ENCODE measurements at regions not wholly inside any gene's neighbourhood (a gene's known extent, or its start where the extent isn't known, plus 50 kb on each side); places are given as distances from the start of the nearest gene placed in this dataset.
"Not testable (repeated sequence)": the region's sequence is repeated elsewhere in the genome, so short reads cannot be mapped to it uniquely, and the experiment has no call there.

- WGBS (ENCODE audit: insufficient coverage) = no CpG with 5 or more reads among the region's 5 CpGs
- no peak for DNase-seq
- Histone ChIP-seq H3K4me3 (ENCODE audit: low read length) (no peak overlapping the region), H3K4me1 (ENCODE audit: control insufficient read depth, insufficient read depth, low read length) (no peaks in the 10 kb centered on the region), H3K9me3 (replicated peaks; ENCODE audit: control insufficient read depth, low read depth, low read length) (no peaks in the 10 kb centered on the region), H3K27ac (ENCODE audit: low read length) (no peak overlapping the region), H3K27me3 (ENCODE audit: control insufficient read depth, insufficient read depth, low read length) (no peaks in the 10 kb centered on the region), H3K36me3 (ENCODE audit: control insufficient read depth, insufficient read depth, low read length) (no peaks in the 10 kb centered on the region)
Observed at GRCh38 chr10:33012306-33012705, 54.3 kb upstream of the ITGB1 start.

- H3K4me1 ChIP-seq (ENCODE audit: control insufficient read depth, insufficient read depth, low read length) = peaks cover 4% of the 10 kb centered on the region
- no peaks in the 10 kb centered on the region for H3K27me3 ChIP-seq (ENCODE audit: control insufficient read depth, insufficient read depth, low read length)
- no peak overlapping the region for H3K4me3 ChIP-seq (ENCODE audit: low read length)
- no peak overlapping the region for H3K27ac ChIP-seq (ENCODE audit: low read length)
- 32% methylated on average over 8 of the region's 12 CpGs for WGBS (ENCODE audit: insufficient coverage)
- H3K9me3 ChIP-seq (replicated peaks; ENCODE audit: control insufficient read depth, low read depth, low read length) = no peaks in the 10 kb centered on the region
- no peaks in the 10 kb centered on the region for H3K36me3 ChIP-seq (ENCODE audit: control insufficient read depth, insufficient read depth, low read length)
- DNase-seq = peak; percentile 46
Observed at GRCh38 chr10:33010132-33011037, 52.4 kb upstream of the ITGB1 start.

- H3K36me3 ChIP-seq (ENCODE audit: control insufficient read depth, insufficient read depth, low read length) = no peaks in the 10 kb centered on the region
- peaks cover 4% of the 10 kb centered on the region for H3K4me1 ChIP-seq (ENCODE audit: control insufficient read depth, insufficient read depth, low read length)
- H3K27ac ChIP-seq (ENCODE audit: low read length) = no peak overlapping the region
- DNase-seq = no peak
- H3K4me3 ChIP-seq (ENCODE audit: low read length) = no peak overlapping the region
- WGBS (ENCODE audit: insufficient coverage) = 83% methylated on average over 2 of the region's 5 CpGs
- H3K27me3 ChIP-seq (ENCODE audit: control insufficient read depth, insufficient read depth, low read length) = no peaks in the 10 kb centered on the region
- no peaks in the 10 kb centered on the region for H3K9me3 ChIP-seq (replicated peaks; ENCODE audit: control insufficient read depth, low read depth, low read length)
Observed at GRCh38 chr10:33009244-33010131, 51.5 kb upstream of the ITGB1 start.

- Histone ChIP-seq H3K9me3 (replicated peaks; ENCODE audit: control insufficient read depth, low read depth, low read length) (no peaks in the 10 kb centered on the region), H3K4me3 (ENCODE audit: low read length) (no peak overlapping the region), H3K27me3 (ENCODE audit: control insufficient read depth, insufficient read depth, low read length) (no peaks in the 10 kb centered on the region), H3K36me3 (ENCODE audit: control insufficient read depth, insufficient read depth, low read length) (no peaks in the 10 kb centered on the region), H3K27ac (ENCODE audit: low read length) (no peak overlapping the region), H3K4me1 (ENCODE audit: control insufficient read depth, insufficient read depth, low read length) (peaks cover 4% of the 10 kb centered on the region)
- peak; percentile 90 for DNase-seq
- 22% methylated on average over 4 of the region's 9 CpGs for WGBS (ENCODE audit: insufficient coverage)
Observed at GRCh38 chr10:33008499-33009243, 50.6 kb upstream of the ITGB1 start.

GRCh38 chr10:33007731-33008381, 49.8 kb upstream of the ITGB1 start:
- not testable (repeated sequence) for H3K4me3 ChIP-seq (ENCODE audit: low read length); H3K27me3 ChIP-seq (ENCODE audit: control insufficient read depth, insufficient read depth, low read length); H3K9me3 ChIP-seq (replicated peaks; ENCODE audit: control insufficient read depth, low read depth, low read length); DNase-seq; H3K4me1 ChIP-seq (ENCODE audit: control insufficient read depth, insufficient read depth, low read length); H3K27ac ChIP-seq (ENCODE audit: low read length); H3K36me3 ChIP-seq (ENCODE audit: control insufficient read depth, insufficient read depth, low read length)
- WGBS (ENCODE audit: insufficient coverage) = 100% methylated on average over 1 of the region's 9 CpGs

Measured in muscle of leg (tissue), 3 donors.